ENCODE measurements at regions not wholly inside any gene's neighbourhood (a gene's known extent, or its start where the extent isn't known, plus 50 kb on each side); places are given as distances from the start of the nearest gene placed in this dataset.

GRCh38 chr2:120926463-120927264, 191.0 kb downstream of the GLI2 start:
- Histone ChIP-seq H3K4me1 (ENCODE audit: control insufficient read depth in 1 of 2, insufficient read depth in 2 of 2, low read length in 2 of 2) (no peaks in the 10 kb centered on the region), H3K27ac (ENCODE audit: low read depth, low read length) (no peak overlapping the region), H3K4me3 (ENCODE audit: low read depth in 1 of 2, low read length in 2 of 2) (no peak overlapping the region), H3K27me3 (ENCODE audit: control insufficient read depth in 1 of 2, insufficient read depth in 2 of 2, low read length in 2 of 2) (no peaks in the 10 kb centered on the region), H3K9me3 (ENCODE audit: control insufficient read depth in 1 of 2, low read length in 2 of 2) (no peaks in the 10 kb centered on the region), H3K36me3 (ENCODE audit: control insufficient read depth in 1 of 2, insufficient read depth in 2 of 2, low read length in 2 of 2) (no peaks in the 10 kb centered on the region), H3K9ac (ENCODE audit: low read depth in 1 of 2, low read length in 2 of 2) (no peak overlapping the region)

GRCh38 chr2:120927265-120927628, 191.6 kb downstream of the GLI2 start:
- H3K27me3 ChIP-seq (ENCODE audit: control insufficient read depth in 1 of 2, insufficient read depth in 2 of 2, low read length in 2 of 2): peaks cover 0 to 2% of the 10 kb centered on the region in 2 donors
- no peak overlapping the region for H3K9ac ChIP-seq (ENCODE audit: low read depth in 1 of 2, low read length in 2 of 2)
- H3K36me3 ChIP-seq (ENCODE audit: control insufficient read depth in 1 of 2, insufficient read depth in 2 of 2, low read length in 2 of 2): no peaks in the 10 kb centered on the region

GRCh38 chr2:120929829-120930228, 194.2 kb downstream of the GLI2 start:
- H3K4me1 ChIP-seq (ENCODE audit: control insufficient read depth in 1 of 2, insufficient read depth in 2 of 2, low read length in 2 of 2): peaks cover 6 to 9% of the 10 kb centered on the region in 2 donors
- no peak overlapping the region for H3K9ac ChIP-seq (ENCODE audit: low read depth in 1 of 2, low read length in 2 of 2)
- peaks cover 10 to 17% of the 10 kb centered on the region in 2 donors for H3K27me3 ChIP-seq (ENCODE audit: control insufficient read depth in 1 of 2, insufficient read depth in 2 of 2, low read length in 2 of 2)
- H3K36me3 ChIP-seq (ENCODE audit: control insufficient read depth in 1 of 2, insufficient read depth in 2 of 2, low read length in 2 of 2): no peaks in the 10 kb centered on the region
- no peaks in the 10 kb centered on the region for H3K9me3 ChIP-seq (ENCODE audit: control insufficient read depth in 1 of 2, low read length in 2 of 2)
- no peak overlapping the region for H3K4me3 ChIP-seq (ENCODE audit: low read depth in 1 of 2, low read length in 2 of 2)
- H3K27ac ChIP-seq (ENCODE audit: low read depth, low read length): no peak overlapping the region

More at GRCh38 chr2:120927265-120927628, 191.6 kb downstream of the GLI2 start:
- H3K9me3 ChIP-seq (ENCODE audit: control insufficient read depth in 1 of 2, low read length in 2 of 2): no peaks in the 10 kb centered on the region
- H3K4me3 ChIP-seq (ENCODE audit: low read depth in 1 of 2, low read length in 2 of 2): no peak overlapping the region
- no peaks in the 10 kb centered on the region for H3K4me1 ChIP-seq (ENCODE audit: control insufficient read depth in 1 of 2, insufficient read depth in 2 of 2, low read length in 2 of 2)
- H3K27ac ChIP-seq (ENCODE audit: low read depth, low read length): no peak overlapping the region

GRCh38 chr2:120930236-120930635, 194.6 kb downstream of the GLI2 start:
- Histone ChIP-seq H3K4me1 (ENCODE audit: control insufficient read depth in 1 of 2, insufficient read depth in 2 of 2, low read length in 2 of 2) (peaks cover 10 to 13% of the 10 kb centered on the region in 2 donors), H3K27me3 (ENCODE audit: control insufficient read depth in 1 of 2, insufficient read depth in 2 of 2, low read length in 2 of 2) (peaks cover 14 to 22% of the 10 kb centered on the region in 2 donors), H3K27ac (ENCODE audit: low read depth, low read length) (no peak overlapping the region)

GRCh38 chr2:120930864-120931263, 195.2 kb downstream of the GLI2 start:
- Histone ChIP-seq H3K27ac (ENCODE audit: low read depth, low read length) (no peak overlapping the region), H3K4me3 (ENCODE audit: low read depth in 1 of 2, low read length in 2 of 2) (no peak overlapping the region), H3K4me1 (ENCODE audit: control insufficient read depth in 1 of 2, insufficient read depth in 2 of 2, low read length in 2 of 2) (peaks cover 16 to 19% of the 10 kb centered on the region in 2 donors), H3K27me3 (ENCODE audit: control insufficient read depth in 1 of 2, insufficient read depth in 2 of 2, low read length in 2 of 2) (peaks cover 20 to 22% of the 10 kb centered on the region in 2 donors), H3K9ac (ENCODE audit: low read depth in 1 of 2, low read length in 2 of 2) (no peak overlapping the region), H3K36me3 (ENCODE audit: control insufficient read depth in 1 of 2, insufficient read depth in 2 of 2, low read length in 2 of 2) (no peaks in the 10 kb centered on the region), H3K9me3 (ENCODE audit: control insufficient read depth in 1 of 2, low read length in 2 of 2) (no peaks in the 10 kb centered on the region)

More at GRCh38 chr2:120930236-120930635, 194.6 kb downstream of the GLI2 start:
- Histone ChIP-seq H3K4me3 (ENCODE audit: low read depth in 1 of 2, low read length in 2 of 2) (no peak overlapping the region), H3K9ac (ENCODE audit: low read depth in 1 of 2, low read length in 2 of 2) (no peak overlapping the region), H3K36me3 (ENCODE audit: control insufficient read depth in 1 of 2, insufficient read depth in 2 of 2, low read length in 2 of 2) (no peaks in the 10 kb centered on the region), H3K9me3 (ENCODE audit: control insufficient read depth in 1 of 2, low read length in 2 of 2) (no peaks in the 10 kb centered on the region)

GRCh38 chr2:120932472-120932871, 196.8 kb downstream of the GLI2 start:
- Histone ChIP-seq H3K9ac (ENCODE audit: low read depth in 1 of 2, low read length in 2 of 2) (no peak overlapping the region), H3K27me3 (ENCODE audit: control insufficient read depth in 1 of 2, insufficient read depth in 2 of 2, low read length in 2 of 2) (peaks cover 31 to 34% of the 10 kb centered on the region in 2 donors), H3K4me1 (ENCODE audit: control insufficient read depth in 1 of 2, insufficient read depth in 2 of 2, low read length in 2 of 2) (peaks cover 17 to 20% of the 10 kb centered on the region in 2 donors), H3K27ac (ENCODE audit: low read depth, low read length) (no peak overlapping the region), H3K4me3 (ENCODE audit: low read depth in 1 of 2, low read length in 2 of 2) (no peak overlapping the region), H3K9me3 (ENCODE audit: control insufficient read depth in 1 of 2, low read length in 2 of 2) (no peaks in the 10 kb centered on the region), H3K36me3 (ENCODE audit: control insufficient read depth in 1 of 2, insufficient read depth in 2 of 2, low read length in 2 of 2) (no peaks in the 10 kb centered on the region)

GRCh38 chr2:120932881-120933280, 197.2 kb downstream of the GLI2 start:
- no peaks in the 10 kb centered on the region for H3K36me3 ChIP-seq (ENCODE audit: control insufficient read depth in 1 of 2, insufficient read depth in 2 of 2, low read length in 2 of 2)
- H3K4me1 ChIP-seq (ENCODE audit: control insufficient read depth in 1 of 2, insufficient read depth in 2 of 2, low read length in 2 of 2): peaks cover 17 to 23% of the 10 kb centered on the region in 2 donors
- peaks cover 31 to 34% of the 10 kb centered on the region in 2 donors for H3K27me3 ChIP-seq (ENCODE audit: control insufficient read depth in 1 of 2, insufficient read depth in 2 of 2, low read length in 2 of 2)
- H3K9me3 ChIP-seq (ENCODE audit: control insufficient read depth in 1 of 2, low read length in 2 of 2): no peaks in the 10 kb centered on the region
- no peak overlapping the region for H3K27ac ChIP-seq (ENCODE audit: low read depth, low read length)
- no peak overlapping the region for H3K4me3 ChIP-seq (ENCODE audit: low read depth in 1 of 2, low read length in 2 of 2)
- no peak overlapping the region for H3K9ac ChIP-seq (ENCODE audit: low read depth in 1 of 2, low read length in 2 of 2)

GRCh38 chr2:120933693-120934573, 198.3 kb downstream of the GLI2 start:
- Histone ChIP-seq H3K4me3 (ENCODE audit: low read depth in 1 of 2, low read length in 2 of 2) (no peak overlapping the region), H3K27ac (ENCODE audit: low read depth, low read length) (no peak overlapping the region), H3K9ac (ENCODE audit: low read depth in 1 of 2, low read length in 2 of 2) (no peak overlapping the region), H3K4me1 (ENCODE audit: control insufficient read depth in 1 of 2, insufficient read depth in 2 of 2, low read length in 2 of 2) (peaks cover 17 to 29% of the 10 kb centered on the region in 2 donors), H3K9me3 (ENCODE audit: control insufficient read depth in 1 of 2, low read length in 2 of 2) (no peaks in the 10 kb centered on the region), H3K36me3 (ENCODE audit: control insufficient read depth in 1 of 2, insufficient read depth in 2 of 2, low read length in 2 of 2) (no peaks in the 10 kb centered on the region), H3K27me3 (ENCODE audit: control insufficient read depth in 1 of 2, insufficient read depth in 2 of 2, low read length in 2 of 2) (peaks cover 31 to 34% of the 10 kb centered on the region in 2 donors)

- peaks cover 17 to 29% of the 10 kb centered on the region in 2 donors for H3K4me1 ChIP-seq (ENCODE audit: control insufficient read depth in 1 of 2, insufficient read depth in 2 of 2, low read length in 2 of 2)
- peak overlapping the region; percentile 32 for H3K27ac ChIP-seq (ENCODE audit: low read depth, low read length)
- H3K4me3 ChIP-seq (ENCODE audit: low read depth in 1 of 2, low read length in 2 of 2): no peak overlapping the region
- H3K9me3 ChIP-seq (ENCODE audit: control insufficient read depth in 1 of 2, low read length in 2 of 2): no peaks in the 10 kb centered on the region
- H3K36me3 ChIP-seq (ENCODE audit: control insufficient read depth in 1 of 2, insufficient read depth in 2 of 2, low read length in 2 of 2): no peaks in the 10 kb centered on the region
- no peak overlapping the region for H3K9ac ChIP-seq (ENCODE audit: low read depth in 1 of 2, low read length in 2 of 2)
- peaks cover 31 to 34% of the 10 kb centered on the region in 2 donors for H3K27me3 ChIP-seq (ENCODE audit: control insufficient read depth in 1 of 2, insufficient read depth in 2 of 2, low read length in 2 of 2)
These were observed 199.1 kb downstream of the GLI2 start for GRCh38 chr2:120934574-120935338.
